ENCODE measurements at regions not wholly inside any gene's neighbourhood (a gene's known extent, or its start where the extent isn't known, plus 50 kb on each side); places are given as distances from the start of the nearest gene placed in this dataset.

GRCh38 chr16:52035436-52035835 is 511.5 kb downstream of the TOX3 start:
- no peak for DNase-seq (ENCODE audit: low spot score, unreplicated experiment)
- Mint-ChIP-seq H3K4me3 (ENCODE audit: low read depth) (no peak overlapping the region), H3K27ac (no peak overlapping the region), H3K27me3 (peaks cover 31% of the 10 kb centered on the region), H3K4me1 (ENCODE audit: low read depth) (no peaks in the 10 kb centered on the region), H3K9me3 (ENCODE audit: low read depth) (no peaks in the 10 kb centered on the region), H3K36me3 (ENCODE audit: insufficient read depth) (no peaks in the 10 kb centered on the region)
- TF ChIP-seq, protein P1, sequence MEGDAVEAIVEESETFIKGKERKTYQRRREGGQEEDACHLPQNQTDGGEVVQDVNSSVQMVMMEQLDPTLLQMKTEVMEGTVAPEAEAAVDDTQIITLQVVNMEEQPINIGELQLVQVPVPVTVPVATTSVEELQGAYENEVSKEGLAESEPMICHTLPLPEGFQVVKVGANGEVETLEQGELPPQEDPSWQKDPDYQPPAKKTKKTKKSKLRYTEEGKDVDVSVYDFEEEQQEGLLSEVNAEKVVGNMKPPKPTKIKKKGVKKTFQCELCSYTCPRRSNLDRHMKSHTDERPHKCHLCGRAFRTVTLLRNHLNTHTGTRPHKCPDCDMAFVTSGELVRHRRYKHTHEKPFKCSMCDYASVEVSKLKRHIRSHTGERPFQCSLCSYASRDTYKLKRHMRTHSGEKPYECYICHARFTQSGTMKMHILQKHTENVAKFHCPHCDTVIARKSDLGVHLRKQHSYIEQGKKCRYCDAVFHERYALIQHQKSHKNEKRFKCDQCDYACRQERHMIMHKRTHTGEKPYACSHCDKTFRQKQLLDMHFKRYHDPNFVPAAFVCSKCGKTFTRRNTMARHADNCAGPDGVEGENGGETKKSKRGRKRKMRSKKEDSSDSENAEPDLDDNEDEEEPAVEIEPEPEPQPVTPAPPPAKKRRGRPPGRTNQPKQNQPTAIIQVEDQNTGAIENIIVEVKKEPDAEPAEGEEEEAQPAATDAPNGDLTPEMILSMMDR (IDR thresholded peaks at IDR 0.05; ENCODE audit: unreplicated experiment), result no peak

DNA sequence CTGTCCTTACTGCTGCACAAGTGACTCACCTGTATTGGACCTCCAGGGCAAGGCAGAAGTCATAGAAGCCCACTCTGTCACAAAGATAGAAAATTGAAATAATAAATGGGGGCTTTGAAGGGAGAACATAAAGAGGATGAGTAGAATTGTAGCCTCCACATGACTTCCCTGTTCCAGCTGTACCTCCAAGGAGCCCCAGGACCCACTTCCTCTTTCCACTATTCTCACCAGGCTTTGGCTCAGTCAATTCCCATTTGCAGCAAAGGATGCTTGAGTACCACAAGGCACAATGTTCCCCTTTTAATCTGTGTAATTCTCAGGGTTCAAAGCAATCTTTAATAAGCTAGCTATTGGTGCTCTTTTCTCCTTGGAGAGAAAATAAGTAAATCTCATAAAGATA is 512.1 kb downstream of the TOX3 start:
- no peak overlapping the region for H3K4me3 Mint-ChIP-seq (ENCODE audit: low read depth)
- no peak overlapping the region for H3K27ac Mint-ChIP-seq
- H3K9me3 Mint-ChIP-seq (ENCODE audit: low read depth), result no peaks in the 10 kb centered on the region
- H3K36me3 Mint-ChIP-seq (ENCODE audit: insufficient read depth), result no peaks in the 10 kb centered on the region
- TF ChIP-seq, protein P1 (IDR thresholded peaks at IDR 0.05; ENCODE audit: unreplicated experiment), result no peak
- no peaks in the 10 kb centered on the region for H3K4me1 Mint-ChIP-seq (ENCODE audit: low read depth)
- H3K27me3 Mint-ChIP-seq, result peaks cover 31% of the 10 kb centered on the region
- no peak for DNase-seq (ENCODE audit: low spot score, unreplicated experiment)

GRCh38 chr16:52033992-52034391 is 513.0 kb downstream of the TOX3 start:
- H3K4me1 Mint-ChIP-seq (ENCODE audit: low read depth), result peaks cover 4% of the 10 kb centered on the region
- TF ChIP-seq, protein P1 (IDR thresholded peaks at IDR 0.05; ENCODE audit: unreplicated experiment), result no peak
- no peak overlapping the region for H3K4me3 Mint-ChIP-seq (ENCODE audit: low read depth)
- peaks cover 31% of the 10 kb centered on the region for H3K27me3 Mint-ChIP-seq
- DNase-seq (ENCODE audit: low spot score, unreplicated experiment), result no peak
- H3K27ac Mint-ChIP-seq, result no peak overlapping the region
- no peaks in the 10 kb centered on the region for H3K36me3 Mint-ChIP-seq (ENCODE audit: insufficient read depth)
- H3K9me3 Mint-ChIP-seq (ENCODE audit: low read depth), result no peaks in the 10 kb centered on the region

- no peak overlapping the region for H3K27ac Mint-ChIP-seq
- no peak for DNase-seq (ENCODE audit: low spot score, unreplicated experiment)
- no peak overlapping the region for H3K4me3 Mint-ChIP-seq (ENCODE audit: low read depth)
- H3K36me3 Mint-ChIP-seq (ENCODE audit: insufficient read depth), result no peaks in the 10 kb centered on the region
- H3K4me1 Mint-ChIP-seq (ENCODE audit: low read depth), result peaks cover 1% of the 10 kb centered on the region
- peaks cover 3% of the 10 kb centered on the region for H3K9me3 Mint-ChIP-seq (ENCODE audit: low read depth)
- peaks cover 10% of the 10 kb centered on the region for H3K27me3 Mint-ChIP-seq
- TF ChIP-seq, protein P1 (IDR thresholded peaks at IDR 0.05; ENCODE audit: unreplicated experiment), result no peak
Measured at GRCh38 chr16:52022980-52023379, 524.0 kb downstream of the TOX3 start.

DNA sequence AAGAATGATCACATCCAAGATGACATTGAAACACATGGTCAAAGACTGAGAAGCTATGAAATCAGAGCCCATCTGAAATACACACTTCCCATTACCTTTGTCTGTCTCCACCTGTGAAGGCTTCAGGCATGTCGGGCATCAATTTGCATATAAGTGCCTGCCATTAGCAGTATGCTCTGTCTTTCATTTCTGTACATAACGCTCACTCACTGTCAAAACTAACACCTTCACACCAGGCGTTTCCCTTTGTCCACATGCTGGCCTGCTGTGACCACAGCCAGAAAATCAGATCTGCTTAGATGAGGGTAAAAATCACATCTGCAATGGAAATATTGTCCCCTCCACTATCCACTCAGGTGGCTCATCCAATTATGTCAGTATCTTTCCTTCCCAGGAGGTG is 524.8 kb downstream of the TOX3 start:
- Mint-ChIP-seq H3K4me3 (ENCODE audit: low read depth) (no peak overlapping the region), H3K27me3 (peaks cover 10% of the 10 kb centered on the region), H3K4me1 (ENCODE audit: low read depth) (no peaks in the 10 kb centered on the region), H3K36me3 (ENCODE audit: insufficient read depth) (no peaks in the 10 kb centered on the region), H3K9me3 (ENCODE audit: low read depth) (peaks cover 9% of the 10 kb centered on the region), H3K27ac (no peak overlapping the region)
- no peak for DNase-seq (ENCODE audit: low spot score, unreplicated experiment)
- TF ChIP-seq, protein P1 (IDR thresholded peaks at IDR 0.05; ENCODE audit: unreplicated experiment), result no peak
